NB4 (cell line): ENCODE measurements at regions not wholly inside any gene's neighbourhood (a gene's known extent, or its start where the extent isn't known, plus 50 kb on each side); places are given as distances from the start of the nearest gene placed in this dataset.

Experiments
- POLR2A ChIP-seq: IDR thresholded peaks from 2 replicates; pipeline ENCODE4 v1.6.1; 2011; ENCODE audit warnings: mild to moderate bottlenecking; ENCODE audit not compliant: insufficient read length; ENCODE audit errors: extremely low read depth
- TF ChIP-seq, protein P1 (sequence below): IDR thresholded peaks from one replicate; pipeline ENCODE4 v1.5.1; 2012; ENCODE audit warnings: low read depth, low read length
- TF ChIP-seq, protein P2 (sequence below): IDR thresholded peaks from 2 replicates; pipeline ENCODE4 v1.6.1; 2011; ENCODE audit warnings: low read depth, low read length

GRCh38 chr1:221520250-221520649 is 221.6 kb downstream of the DUSP10 start:
- TF ChIP-seq, protein P1, sequence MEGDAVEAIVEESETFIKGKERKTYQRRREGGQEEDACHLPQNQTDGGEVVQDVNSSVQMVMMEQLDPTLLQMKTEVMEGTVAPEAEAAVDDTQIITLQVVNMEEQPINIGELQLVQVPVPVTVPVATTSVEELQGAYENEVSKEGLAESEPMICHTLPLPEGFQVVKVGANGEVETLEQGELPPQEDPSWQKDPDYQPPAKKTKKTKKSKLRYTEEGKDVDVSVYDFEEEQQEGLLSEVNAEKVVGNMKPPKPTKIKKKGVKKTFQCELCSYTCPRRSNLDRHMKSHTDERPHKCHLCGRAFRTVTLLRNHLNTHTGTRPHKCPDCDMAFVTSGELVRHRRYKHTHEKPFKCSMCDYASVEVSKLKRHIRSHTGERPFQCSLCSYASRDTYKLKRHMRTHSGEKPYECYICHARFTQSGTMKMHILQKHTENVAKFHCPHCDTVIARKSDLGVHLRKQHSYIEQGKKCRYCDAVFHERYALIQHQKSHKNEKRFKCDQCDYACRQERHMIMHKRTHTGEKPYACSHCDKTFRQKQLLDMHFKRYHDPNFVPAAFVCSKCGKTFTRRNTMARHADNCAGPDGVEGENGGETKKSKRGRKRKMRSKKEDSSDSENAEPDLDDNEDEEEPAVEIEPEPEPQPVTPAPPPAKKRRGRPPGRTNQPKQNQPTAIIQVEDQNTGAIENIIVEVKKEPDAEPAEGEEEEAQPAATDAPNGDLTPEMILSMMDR: no peak
- TF ChIP-seq POLR2A: no peak
- TF ChIP-seq, protein P2, sequence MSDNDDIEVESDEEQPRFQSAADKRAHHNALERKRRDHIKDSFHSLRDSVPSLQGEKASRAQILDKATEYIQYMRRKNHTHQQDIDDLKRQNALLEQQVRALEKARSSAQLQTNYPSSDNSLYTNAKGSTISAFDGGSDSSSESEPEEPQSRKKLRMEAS: no peak
